Epithelial cell of proximal tubule (primary cell): ENCODE measurements at regions not wholly inside any gene's neighbourhood (a gene's known extent, or its start where the extent isn't known, plus 50 kb on each side); places are given as distances from the start of the nearest gene placed in this dataset.

Experiments
- DNase-seq: peaks from one replicate; pipeline ENCODE4 v3.0.0-alpha.2; 2011; ENCODE audit warnings: low read depth
- H3K4me3 ChIP-seq: 2 replicates; pipeline ENCODE4 v1.5.1; 2011; ENCODE audit warnings: low read depth, mild to moderate bottlenecking, low read length
- TF ChIP-seq, protein P1 (sequence below): conservative IDR thresholded peaks from 2 replicates; pipeline ENCODE4 v1.5.1; 2012; ENCODE audit warnings: low read depth, mild to moderate bottlenecking, low read length

DNA sequence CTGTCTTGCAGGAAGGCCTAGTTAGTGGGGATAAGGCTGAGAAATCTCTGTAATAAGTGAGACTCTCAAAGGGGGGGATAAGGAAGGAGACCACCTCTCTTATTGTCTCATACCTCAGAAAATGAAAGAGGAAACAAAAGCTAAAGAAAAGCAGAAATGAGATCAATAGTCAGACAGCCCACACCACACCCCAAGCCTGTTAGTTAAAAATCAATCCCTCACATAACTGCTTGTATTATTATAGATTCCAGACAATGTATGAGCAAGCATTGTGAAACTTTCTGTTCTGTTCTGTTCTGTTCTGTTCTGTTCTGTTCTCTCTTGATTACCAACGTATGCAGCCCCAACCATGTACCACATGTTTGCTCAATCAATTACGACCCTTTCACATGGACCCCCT is 792.5 kb upstream of the TSPY4 start:
- TF ChIP-seq, protein P1, sequence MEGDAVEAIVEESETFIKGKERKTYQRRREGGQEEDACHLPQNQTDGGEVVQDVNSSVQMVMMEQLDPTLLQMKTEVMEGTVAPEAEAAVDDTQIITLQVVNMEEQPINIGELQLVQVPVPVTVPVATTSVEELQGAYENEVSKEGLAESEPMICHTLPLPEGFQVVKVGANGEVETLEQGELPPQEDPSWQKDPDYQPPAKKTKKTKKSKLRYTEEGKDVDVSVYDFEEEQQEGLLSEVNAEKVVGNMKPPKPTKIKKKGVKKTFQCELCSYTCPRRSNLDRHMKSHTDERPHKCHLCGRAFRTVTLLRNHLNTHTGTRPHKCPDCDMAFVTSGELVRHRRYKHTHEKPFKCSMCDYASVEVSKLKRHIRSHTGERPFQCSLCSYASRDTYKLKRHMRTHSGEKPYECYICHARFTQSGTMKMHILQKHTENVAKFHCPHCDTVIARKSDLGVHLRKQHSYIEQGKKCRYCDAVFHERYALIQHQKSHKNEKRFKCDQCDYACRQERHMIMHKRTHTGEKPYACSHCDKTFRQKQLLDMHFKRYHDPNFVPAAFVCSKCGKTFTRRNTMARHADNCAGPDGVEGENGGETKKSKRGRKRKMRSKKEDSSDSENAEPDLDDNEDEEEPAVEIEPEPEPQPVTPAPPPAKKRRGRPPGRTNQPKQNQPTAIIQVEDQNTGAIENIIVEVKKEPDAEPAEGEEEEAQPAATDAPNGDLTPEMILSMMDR, result no peak
- DNase-seq, result no peak
- H3K4me3 ChIP-seq, result no peak overlapping the region

DNA sequence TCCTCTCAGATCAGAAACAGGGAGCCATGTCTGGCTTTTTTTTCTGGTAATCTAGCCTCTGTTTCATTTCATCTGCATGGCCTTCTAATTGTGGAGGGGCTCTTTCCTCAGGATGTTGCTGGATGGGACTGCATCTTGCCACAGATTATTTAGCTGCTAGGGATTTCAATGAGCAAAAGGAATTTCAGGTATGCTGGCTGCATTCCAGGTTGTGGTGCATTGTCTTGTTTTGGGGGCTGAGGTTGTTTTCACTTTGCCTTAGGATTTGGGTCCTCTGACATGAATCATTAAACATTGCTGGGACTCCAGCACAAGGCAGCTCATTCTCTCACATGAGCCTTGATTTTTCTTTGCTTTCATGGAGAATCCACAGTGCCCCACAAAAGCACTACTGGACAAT is 789.3 kb upstream of the TSPY4 start:
- TF ChIP-seq, protein P1, result no peak
- H3K4me3 ChIP-seq, result no peak overlapping the region
- DNase-seq, result no peak

DNA sequence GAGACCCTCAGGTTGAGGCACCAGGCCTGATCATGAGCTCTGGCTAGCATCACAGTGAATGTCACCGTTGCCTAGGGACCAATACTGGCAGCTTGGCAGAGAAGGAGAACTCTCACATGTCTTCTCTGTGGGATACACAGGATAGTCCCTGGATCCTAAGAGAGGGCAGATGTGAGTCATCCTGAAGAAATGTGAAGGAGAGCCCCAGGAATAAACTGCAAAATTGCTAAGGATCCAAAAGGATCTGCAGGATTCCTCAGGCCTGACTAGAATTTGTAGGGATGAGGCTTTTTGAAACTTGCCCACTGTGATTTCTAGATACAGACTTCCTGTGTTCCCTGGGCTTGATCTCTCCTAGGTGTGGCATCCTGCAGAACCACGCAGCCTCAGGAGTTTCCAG is 785.9 kb upstream of the TSPY4 start:
- no peak for DNase-seq
- TF ChIP-seq, protein P1, result no peak
- no peak overlapping the region for H3K4me3 ChIP-seq

DNA sequence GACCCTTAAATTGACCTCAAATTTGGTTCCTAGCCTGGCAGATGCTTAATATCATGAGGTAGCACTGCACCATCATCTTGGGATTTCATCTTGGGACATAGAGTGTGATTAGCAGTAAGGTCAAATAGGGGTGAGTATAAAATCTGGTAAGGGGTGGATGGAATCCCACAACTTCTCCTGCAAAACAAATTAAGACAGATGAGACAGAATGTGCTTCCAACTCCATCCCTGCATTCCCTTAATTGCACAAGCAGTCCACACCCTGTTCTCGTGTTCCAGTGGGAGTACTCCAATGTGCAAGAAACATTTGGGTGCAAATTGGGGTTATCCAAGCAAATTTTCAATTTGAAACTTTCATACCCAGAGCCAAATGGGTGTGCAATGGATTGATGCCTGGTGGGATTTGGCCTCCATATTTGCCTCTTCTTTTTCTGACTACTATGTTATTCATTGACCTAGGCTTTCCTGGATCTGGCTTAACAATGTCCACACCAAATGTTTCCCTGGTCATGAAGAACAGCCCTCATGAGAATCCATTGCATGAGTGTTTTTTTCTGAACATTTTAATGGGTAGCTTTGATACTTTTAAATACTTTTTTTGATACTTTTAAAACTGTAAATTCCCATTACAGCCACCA is 785.0 kb upstream of the TSPY4 start:
- no peak for DNase-seq
- TF ChIP-seq, protein P1, result no peak
- no peak overlapping the region for H3K4me3 ChIP-seq

DNA sequence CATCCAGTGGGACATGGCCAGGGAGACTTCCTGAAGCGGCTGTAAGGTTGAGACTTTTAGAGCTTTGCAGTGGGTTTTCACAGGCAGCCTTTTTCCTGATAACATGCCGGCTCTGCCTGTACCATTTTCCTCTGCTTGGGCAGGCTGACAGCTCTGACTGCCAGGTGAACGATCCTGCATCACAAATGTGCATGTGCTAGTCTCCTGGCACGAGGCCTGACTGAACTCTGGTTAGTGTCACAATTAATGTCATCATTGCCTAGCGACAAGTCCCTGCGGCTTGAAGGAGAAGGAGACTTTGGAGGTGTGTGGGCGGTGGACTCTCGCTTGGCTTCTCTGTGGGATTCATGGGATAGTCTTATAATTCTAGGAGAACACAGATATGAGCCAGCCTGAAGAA is 783.6 kb upstream of the TSPY4 start:
- TF ChIP-seq, protein P1, result no peak
- no peak for DNase-seq

DNA sequence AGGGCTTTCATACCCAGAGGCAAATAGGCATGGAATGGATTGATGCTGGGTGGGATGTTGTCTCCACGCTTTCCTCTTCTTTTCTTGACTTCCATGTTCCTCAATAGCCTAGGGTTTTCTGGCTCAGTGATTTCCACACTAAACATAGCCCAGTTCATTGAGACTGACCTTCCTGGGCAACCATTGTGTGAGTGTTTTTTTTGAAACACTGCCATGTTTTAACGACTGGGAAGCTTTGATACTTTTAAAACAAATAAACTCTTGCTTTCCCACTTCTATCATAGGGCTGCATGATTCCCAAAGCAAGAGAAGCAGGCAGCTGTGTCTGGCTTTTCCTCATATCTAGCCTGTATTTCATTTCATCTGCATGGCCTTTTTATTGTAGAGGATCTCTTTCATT is 775.9 kb upstream of the TSPY4 start:
- TF ChIP-seq, protein P1, result no peak
- no peak for DNase-seq

More for the DNA sequence above, 783.6 kb upstream of the TSPY4 start:
- H3K4me3 ChIP-seq, result no peak overlapping the region

DNA sequence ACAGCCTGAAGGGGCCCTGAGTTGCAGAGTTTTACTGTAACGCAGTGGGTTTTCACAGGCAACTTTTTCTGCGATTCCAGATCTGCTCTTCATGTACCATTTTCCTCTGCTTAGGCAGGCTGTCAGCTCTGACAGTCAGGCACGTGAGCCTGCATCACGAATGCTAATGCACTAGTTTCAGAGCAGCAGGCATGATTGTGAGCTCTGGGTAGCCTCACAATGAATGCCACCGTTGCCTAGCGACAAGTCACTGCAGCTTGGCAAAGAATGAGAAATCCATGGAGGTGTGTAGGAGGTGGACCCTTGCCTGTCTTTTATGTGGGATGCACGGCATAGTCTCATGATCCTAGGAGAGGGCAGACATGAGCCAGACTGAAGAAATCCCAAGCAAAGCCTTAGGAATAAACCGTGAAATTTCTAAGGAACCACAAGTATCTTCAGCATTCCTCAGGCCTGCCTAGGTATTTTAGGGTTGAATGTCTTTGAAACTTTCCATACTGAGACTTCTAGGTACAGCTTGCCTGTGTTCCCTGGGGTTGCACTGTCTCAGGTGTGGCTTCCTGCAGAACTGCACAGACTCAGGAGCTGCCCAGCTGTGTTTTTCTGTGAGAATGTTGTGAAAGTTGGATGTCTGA is 774.7 kb upstream of the TSPY4 start:
- no peak for DNase-seq
- TF ChIP-seq, protein P1, result no peak
- no peak overlapping the region for H3K4me3 ChIP-seq

More for the DNA sequence above, 775.9 kb upstream of the TSPY4 start:
- H3K4me3 ChIP-seq, result no peak overlapping the region
